Panc1 (cell line): ENCODE measurements at regions not wholly inside any gene's neighbourhood (a gene's known extent, or its start where the extent isn't known, plus 50 kb on each side); places are given as distances from the start of the nearest gene placed in this dataset.

Source experiments
- ATAC-seq: fragments of 200-7000 bp; cut with Tn5 transposase; 2 replicates; pipeline ENCODE4 v1.9.1; 2020; ENCODE audit warnings: mild to moderate bottlenecking, moderate library complexity
- BruUV-seq: library from RNA; stranded (reverse); fragments of 400-500 nt; replicated peaks from 2 replicates; lab custom pipeline; 2021; lab: Mats Ljungman, UMichigan
- CTCF ChIA-PET: fragments of 300-600 bp; sonication (Branson Sonifier 250); formaldehyde crosslinking; loops from one replicate; lab custom pipeline; 2022; ENCODE audit warnings: antibody characterized with exemption; lab: Charles Lee
- POLR2A ChIA-PET: fragments of 300-600 bp; sonication (Branson Sonifier 250); formaldehyde crosslinking; loops from one replicate; lab custom pipeline; 2022; ENCODE audit warnings: antibody characterized with exemption; lab: Charles Lee
- DNase-seq: peaks from one replicate; pipeline ENCODE4 v3.0.0-alpha.2; 2010; ENCODE audit warnings: low read depth, low spot score
- H3K27ac ChIP-seq: 2 replicates; pipeline ENCODE4 v1.5.1; 2011; ENCODE audit warnings: mild to moderate bottlenecking, low read length, inconsistent platforms
- H3K27me3 ChIP-seq: fragments of 200-500 bp; sonication (Bioruptor generic); 2 replicates; pipeline ENCODE4 v1.6.0; 2014; ENCODE audit warnings: low read length, inconsistent platforms; ENCODE audit not compliant: control insufficient read depth, insufficient read depth
- H3K36me3 ChIP-seq: fragments of 200-500 bp; sonication (Bioruptor generic); 2 replicates; pipeline ENCODE4 v1.5.1; 2014; ENCODE audit warnings: inconsistent platforms, mild to moderate bottlenecking, low read length, moderate library complexity; ENCODE audit not compliant: control insufficient read depth, insufficient read depth
- H3K4me1 ChIP-seq: 2 replicates; pipeline ENCODE4 v1.5.1; 2011; ENCODE audit warnings: inconsistent platforms, mild to moderate bottlenecking, low read length, moderate library complexity; ENCODE audit not compliant: control insufficient read depth, insufficient read depth
- H3K4me3 ChIP-seq, 2 experiments: 2 replicates each; pipeline ENCODE4 v1.5.1; 2011 to 2012; ENCODE audit warnings: low read depth in 2 of 2, low read length in 2 of 2, mild to moderate bottlenecking in 2 of 2, inconsistent platforms in 1 of 2, moderate library complexity in 1 of 2
- H3K9me3 ChIP-seq: fragments of 200-500 bp; sonication (Bioruptor generic); 2 replicates; pipeline ENCODE4 v1.5.1; 2014; ENCODE audit warnings: low read depth, mild to moderate bottlenecking, inconsistent platforms, low read length, moderate library complexity; ENCODE audit not compliant: control insufficient read depth, insufficient read depth
- CTCF ChIP-seq: fragments of 450-650 bp; IDR thresholded peaks from 2 replicates; pipeline ENCODE4 v1.5.1; 2017; ENCODE audit warnings: mild to moderate bottlenecking
- POLR2AphosphoS5 ChIP-seq: IDR thresholded peaks from 2 replicates; pipeline ENCODE4 v1.6.1; 2012; ENCODE audit warnings: mild to moderate bottlenecking, low read depth, low read length, moderate library complexity
- REST ChIP-seq, 2 experiments: IDR thresholded peaks; 2 replicates each; pipeline ENCODE4 v1.6.1; 2011 to 2012; ENCODE audit warnings: low read depth in 2 of 2, control low read depth in 1 of 2, low read length in 1 of 2, mild to moderate bottlenecking in 1 of 2, moderate library complexity in 1 of 2; ENCODE audit not compliant: insufficient read depth in 1 of 2
- SIN3A ChIP-seq: IDR thresholded peaks from 2 replicates; pipeline ENCODE4 v1.6.1; 2012; ENCODE audit warnings: low read depth, mild to moderate bottlenecking, low read length, moderate library complexity, borderline replicate concordance; ENCODE audit not compliant: insufficient read depth
- TCF7L2 ChIP-seq: IDR thresholded peaks from 2 replicates; pipeline ENCODE4 v1.6.1; 2011; ENCODE audit warnings: mild to moderate bottlenecking, low read depth, low read length, inconsistent platforms
- in situ Hi-C: cut with HindIII; loops from 2 replicates; pipeline ENCODE4 v1.10.0; 2016; ENCODE audit warnings: low sequenced_read_pairs, low pct_unique_long_range_greater_than_20kb
- intact Hi-C: fragments of 100-400 bp; cut with micrococcal nuclease; formaldehyde crosslinking; loops from one replicate; pipeline ENCODE4 v1.10.0; 2022; ENCODE audit not compliant: unreplicated experiment

GRCh38 chr12:127223731-127224130 is 1043.2 kb upstream of the TMEM132C start:
- H3K27me3 ChIP-seq = no peaks in the 10 kb centered on the region
- BruUV-seq = no TSS peak
- H3K4me1 ChIP-seq = no peaks in the 10 kb centered on the region
- no peak for DNase-seq
- CTCF ChIA-PET = no interaction called here
- POLR2A ChIA-PET = no interaction called here
- no peak for TF ChIP-seq TCF7L2
- TF ChIP-seq POLR2AphosphoS5 = no peak
- H3K9me3 ChIP-seq = no peaks in the 10 kb centered on the region
- no peak for ATAC-seq
- intact Hi-C loops (no loop called here), in situ Hi-C loops (no loop called here)
- no peak overlapping the region for H3K4me3 ChIP-seq
- H3K27ac ChIP-seq = no peak overlapping the region
- H3K36me3 ChIP-seq = no peaks in the 10 kb centered on the region

GRCh38 chr12:127230843-127231260 is 1036.1 kb upstream of the TMEM132C start:
- no peaks in the 10 kb centered on the region for H3K27me3 ChIP-seq
- no peak overlapping the region for H3K27ac ChIP-seq
- in situ Hi-C loops = no loop called here
- POLR2A ChIA-PET = no interaction called here
- no peaks in the 10 kb centered on the region for H3K9me3 ChIP-seq
- ATAC-seq (no peak), DNase-seq (peak; percentile 15)
- no TSS peak for BruUV-seq
- H3K4me3 ChIP-seq = no peak overlapping the region
- no peak for TF ChIP-seq POLR2AphosphoS5
- TF ChIP-seq TCF7L2 = no peak
- no peak for TF ChIP-seq SIN3A
- no peak for TF ChIP-seq REST (IDR thresholded peaks at IDR 0.05; ENCODE audit: insufficient read depth in 1 of 2, low read depth in 2 of 2, low read length in 1 of 2)
- no peak for TF ChIP-seq CTCF
- CTCF ChIA-PET = no interaction called here
- no peaks in the 10 kb centered on the region for H3K4me1 ChIP-seq
- no peaks in the 10 kb centered on the region for H3K36me3 ChIP-seq
- intact Hi-C loops = no loop called here

- BruUV-seq = no TSS peak
- Histone ChIP-seq H3K36me3 (no peaks in the 10 kb centered on the region), H3K4me1 (no peaks in the 10 kb centered on the region), H3K9me3 (no peaks in the 10 kb centered on the region), H3K27me3 (no peaks in the 10 kb centered on the region), H3K27ac (no peak overlapping the region), H3K4me3 (no peak overlapping the region)
- CTCF ChIA-PET = no interaction called here
- DNase-seq (no peak), ATAC-seq (no peak)
- intact Hi-C loops (no loop called here), in situ Hi-C loops (no loop called here)
- no peak for TF ChIP-seq TCF7L2
- TF ChIP-seq SIN3A = no peak
- TF ChIP-seq CTCF = no peak
- TF ChIP-seq POLR2AphosphoS5 = no peak
- TF ChIP-seq REST (IDR thresholded peaks at IDR 0.05; ENCODE audit: insufficient read depth in 1 of 2, low read depth in 2 of 2, low read length in 1 of 2) = no peak
- POLR2A ChIA-PET = no interaction called here
These were observed 1035.6 kb upstream of the TMEM132C start for GRCh38 chr12:127231371-127231770.
